ENCODE measurements at regions not wholly inside any gene's neighbourhood (a gene's known extent, or its start where the extent isn't known, plus 50 kb on each side); places are given as distances from the start of the nearest gene placed in this dataset.

DNA sequence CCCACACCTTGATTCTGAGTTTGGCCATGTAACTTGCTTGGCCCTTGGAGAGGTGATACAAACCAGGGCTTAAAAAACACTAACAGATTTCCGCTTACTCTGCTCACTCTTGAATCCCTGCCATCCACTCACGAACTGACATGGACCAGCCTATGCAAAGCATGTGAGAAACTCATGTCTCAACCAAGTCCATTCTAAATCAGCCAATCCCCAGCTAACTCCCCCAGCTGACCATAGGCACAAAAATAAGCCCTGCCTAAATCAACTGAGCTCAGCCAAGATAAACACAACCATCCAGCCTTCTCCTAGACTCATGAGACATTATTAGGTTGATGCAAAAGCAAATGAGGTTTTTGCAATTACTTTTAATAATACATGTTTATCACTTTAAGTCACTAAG, 353.9 kb upstream of the TBX3 start:
- DNase-seq: no peak

DNA sequence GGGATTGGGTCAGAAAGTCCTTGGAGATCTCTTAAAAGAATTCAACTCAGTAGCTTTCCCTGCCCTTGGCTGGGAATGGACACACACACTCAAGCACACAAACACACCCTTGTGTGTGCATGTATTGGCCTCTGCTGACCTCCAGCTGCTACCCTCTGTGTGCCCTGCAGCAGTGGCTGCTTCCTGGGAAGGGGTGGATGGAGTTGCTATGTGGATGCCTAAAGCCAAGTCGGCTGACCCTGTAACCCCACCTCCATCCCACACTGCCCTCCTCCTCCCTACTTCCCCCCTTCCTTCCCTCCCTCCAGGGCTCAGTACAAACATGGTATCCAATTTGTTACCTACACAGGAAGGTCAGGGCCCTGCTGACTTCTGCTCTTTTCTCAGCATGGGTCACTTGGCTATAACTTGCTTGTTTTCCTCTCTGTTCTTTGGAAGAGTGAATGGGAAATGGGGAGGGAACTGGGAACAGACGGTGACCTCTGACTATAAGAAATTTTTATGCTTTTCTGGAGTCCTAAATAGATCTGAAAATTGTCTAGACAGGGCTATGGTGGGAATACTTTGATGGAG, 351.6 kb upstream of the TBX3 start:
- no peak for DNase-seq

DNA sequence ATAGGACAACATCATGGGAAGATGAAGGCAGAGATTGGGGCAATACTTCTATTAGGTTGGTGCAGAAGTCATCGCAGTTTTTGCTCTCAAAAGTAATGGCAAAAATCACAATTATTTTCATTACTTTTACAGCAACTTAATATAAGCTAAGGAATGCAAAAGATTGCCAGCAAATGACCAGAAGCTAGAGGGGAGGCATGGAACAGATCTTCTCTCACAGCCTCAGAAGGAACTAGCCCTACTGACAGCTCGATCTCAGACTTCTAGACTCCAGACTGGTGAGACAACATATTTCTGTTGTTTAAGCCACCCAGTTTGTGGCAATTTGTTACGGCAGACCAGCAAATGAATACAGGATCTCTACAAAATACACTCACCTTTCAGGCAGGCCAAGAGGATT, 348.5 kb upstream of the TBX3 start:
- no peak for DNase-seq

DNA sequence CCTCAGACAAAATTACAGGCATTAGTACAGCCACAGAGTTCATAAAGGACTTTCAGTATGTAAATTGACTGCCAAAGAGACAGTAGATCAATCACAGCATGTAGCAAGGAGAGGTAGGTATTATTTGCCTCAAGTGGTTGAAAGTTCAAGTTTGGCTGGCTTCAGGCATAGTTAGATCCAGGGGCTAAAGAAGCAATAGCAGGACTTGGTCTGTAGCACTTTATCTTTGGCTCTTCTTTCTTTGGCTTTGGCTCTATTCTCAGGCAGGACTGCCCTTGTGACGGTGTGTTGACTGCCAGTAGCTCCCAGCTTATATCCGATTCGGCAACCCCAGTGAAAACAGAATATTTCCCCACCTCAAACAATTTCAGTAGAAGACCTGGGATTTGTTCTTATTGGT, 346.0 kb upstream of the TBX3 start:
- DNase-seq: no peak

DNA sequence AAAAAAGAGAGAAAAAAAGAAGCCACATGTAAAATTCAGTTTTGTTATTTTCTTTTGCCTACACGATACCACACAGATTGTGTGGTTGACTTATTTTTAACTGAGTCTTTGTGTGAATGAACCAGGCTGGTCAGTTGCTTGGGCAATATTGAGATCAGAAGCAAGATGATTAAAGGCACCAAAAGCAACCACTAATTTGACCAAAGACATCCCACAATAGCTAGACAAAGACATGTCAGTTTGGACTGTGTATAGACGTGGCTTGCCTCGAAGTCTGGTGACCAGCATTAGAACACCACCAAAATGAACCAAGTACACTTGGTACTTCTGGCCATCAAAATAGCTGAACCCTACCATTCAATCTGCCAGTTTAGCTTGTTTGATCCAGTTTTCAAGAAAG, 340.6 kb upstream of the TBX3 start:
- no peak for DNase-seq

DNA sequence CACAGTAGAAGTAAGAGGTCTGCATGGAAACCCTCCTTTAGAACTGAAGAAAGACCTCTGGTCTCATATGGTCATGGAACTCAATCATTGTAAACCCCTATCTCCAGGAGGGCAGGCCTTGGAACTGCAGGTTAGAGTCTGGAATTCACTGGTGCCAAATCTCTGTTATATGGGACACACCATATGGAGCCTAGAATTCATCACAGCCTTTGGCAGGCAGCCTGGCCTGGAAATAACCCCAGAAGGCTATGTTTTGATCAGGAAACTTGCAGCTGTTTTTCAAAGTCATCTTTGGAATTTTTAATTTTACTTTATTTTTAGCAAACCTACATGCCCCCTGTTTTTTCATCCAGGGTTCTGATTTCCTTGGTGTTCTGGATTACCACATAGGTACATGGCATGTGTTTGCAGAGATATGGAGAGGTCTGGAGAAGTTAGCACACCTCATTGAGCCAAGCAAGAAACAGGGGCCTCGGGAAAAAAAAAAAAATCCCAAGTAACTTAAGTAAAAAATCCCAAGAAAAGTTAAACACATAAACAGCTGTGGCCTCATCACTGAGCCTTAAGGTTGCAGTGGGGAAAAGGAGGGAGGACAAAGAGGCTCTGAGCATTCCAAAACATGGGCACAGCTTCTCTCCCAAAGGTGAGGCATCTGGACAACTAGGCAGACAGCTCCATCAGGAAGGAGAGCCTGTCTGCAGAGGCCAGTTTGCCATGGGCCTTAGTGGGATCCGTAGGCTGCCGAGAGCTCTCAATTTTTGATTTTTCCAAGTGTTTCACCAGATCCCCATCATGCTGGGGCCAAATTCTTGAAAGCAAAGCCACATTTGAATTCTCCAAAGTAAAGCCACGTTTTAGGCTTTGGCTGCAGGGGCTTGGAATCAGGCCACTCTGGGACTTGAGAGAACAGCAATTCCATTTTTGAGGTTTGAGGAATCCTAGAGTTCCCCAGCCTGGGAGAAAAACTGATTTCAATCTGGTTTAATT, 339.6 kb upstream of the TBX3 start:
- no peak for DNase-seq

DNA sequence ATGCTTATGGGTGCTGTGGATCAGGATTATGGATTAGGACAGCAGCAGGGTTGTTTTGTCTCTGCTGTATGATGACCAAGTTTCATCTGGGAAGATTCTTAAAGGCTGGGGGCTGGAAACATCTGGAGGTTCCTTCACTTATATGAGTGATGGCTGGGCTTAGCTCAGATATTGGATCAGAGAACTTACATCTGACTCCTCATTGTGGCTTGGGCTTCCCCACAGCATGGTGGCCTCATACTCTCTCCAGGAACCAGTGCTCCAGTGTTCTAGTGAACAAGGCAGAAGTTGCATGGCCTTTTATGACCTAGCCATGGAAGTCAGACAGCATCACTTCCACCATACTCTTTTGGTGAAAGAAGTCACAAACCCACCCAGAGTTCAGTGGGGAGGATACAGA, 336.1 kb upstream of the TBX3 start:
- no peak for DNase-seq

DNA sequence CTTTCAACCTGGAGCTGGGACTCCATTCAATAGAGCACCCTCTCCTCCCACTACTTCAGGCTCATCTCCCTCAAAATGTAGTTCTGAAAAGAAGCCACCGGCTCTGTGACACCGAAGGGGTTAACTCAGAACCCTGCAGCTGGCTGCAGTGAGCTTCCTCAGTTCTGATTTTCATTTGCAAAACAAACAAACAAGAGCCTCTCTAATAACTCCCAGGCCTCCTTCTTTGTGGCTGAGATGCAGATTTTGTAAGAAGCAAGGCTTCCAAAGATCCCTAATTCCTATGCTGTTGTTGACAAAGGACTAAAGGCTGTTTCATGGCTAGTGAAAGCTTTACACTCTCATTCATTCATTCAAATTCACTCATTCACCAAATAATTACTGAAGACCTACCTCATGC, 333.4 kb upstream of the TBX3 start:
- no peak for DNase-seq

DNA sequence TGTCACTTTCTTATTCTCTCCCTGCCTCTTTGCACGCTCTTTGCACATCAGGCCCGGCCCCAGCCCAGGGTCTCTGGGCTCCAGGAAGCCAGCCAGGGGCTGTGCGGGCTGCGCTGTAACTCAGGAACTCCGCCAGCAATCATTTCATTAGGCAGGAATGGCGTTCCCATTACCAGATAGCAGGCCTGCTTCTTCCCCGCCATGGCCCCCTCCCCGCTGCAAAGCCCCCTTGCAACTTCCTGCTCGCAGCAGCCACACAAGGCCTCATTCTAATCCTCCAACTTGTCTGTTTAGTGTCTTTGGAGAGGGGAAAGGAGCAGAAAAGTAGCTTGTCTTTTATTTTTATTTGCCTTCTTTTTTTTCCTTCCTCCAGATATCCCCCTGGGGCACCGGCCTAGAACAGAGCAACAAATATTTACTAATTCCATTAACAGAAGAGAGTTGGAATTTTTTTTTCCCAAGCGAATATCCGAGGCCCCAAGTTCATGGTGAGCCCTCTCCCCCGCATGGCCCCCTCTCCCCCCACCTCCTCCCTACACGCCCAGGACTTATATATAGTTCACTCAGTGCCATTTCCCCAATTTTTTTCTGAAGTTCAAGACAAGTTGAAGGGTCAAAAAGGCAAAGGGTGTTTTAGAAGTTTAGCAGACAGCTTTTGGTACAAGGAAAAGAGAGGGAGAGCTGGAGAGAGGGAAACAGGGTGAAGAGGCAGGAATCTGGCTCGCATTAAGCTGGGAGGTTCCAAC, 329.4 kb upstream of the TBX3 start:
- no peak for DNase-seq

DNA sequence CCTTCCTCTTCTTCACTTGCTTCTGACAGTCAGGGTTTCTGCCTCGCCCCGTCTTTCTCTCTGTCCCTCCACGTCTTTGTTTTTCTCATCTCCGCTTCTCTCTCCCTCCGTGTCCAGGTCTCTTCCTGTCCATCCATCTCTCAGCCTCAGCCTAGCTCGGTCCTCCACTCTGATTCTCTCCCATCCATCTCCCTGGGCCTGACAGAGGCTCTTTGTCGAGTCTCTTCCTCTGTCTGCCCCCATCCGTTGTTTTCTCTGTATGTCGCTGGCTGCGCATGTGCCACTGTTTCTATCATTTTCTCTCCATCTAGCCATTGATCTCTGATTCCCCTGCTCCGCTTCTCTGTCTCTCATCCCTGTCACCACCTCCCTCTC, 328.9 kb upstream of the TBX3 start:
- no peak for DNase-seq

DNA sequence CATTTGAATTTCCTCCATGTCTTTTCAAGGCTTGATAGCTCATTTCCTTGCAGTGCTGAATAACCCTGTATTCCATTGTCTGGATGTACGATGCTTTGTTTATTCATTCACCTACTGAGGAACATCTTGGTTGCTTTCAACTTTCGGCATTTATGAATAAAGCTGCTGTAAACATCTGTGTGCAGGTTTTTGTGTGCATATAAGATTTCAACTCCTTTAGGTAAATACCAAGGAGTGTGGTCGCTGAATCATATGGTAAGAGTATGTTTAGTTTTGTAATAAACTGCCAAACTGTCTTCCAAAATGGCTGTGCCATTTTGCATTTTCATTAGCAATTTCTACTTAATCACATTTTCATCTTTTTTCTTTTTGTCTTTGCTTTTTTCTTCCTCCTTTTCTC, 327.7 kb upstream of the TBX3 start:
- DNase-seq: no peak

DNA sequence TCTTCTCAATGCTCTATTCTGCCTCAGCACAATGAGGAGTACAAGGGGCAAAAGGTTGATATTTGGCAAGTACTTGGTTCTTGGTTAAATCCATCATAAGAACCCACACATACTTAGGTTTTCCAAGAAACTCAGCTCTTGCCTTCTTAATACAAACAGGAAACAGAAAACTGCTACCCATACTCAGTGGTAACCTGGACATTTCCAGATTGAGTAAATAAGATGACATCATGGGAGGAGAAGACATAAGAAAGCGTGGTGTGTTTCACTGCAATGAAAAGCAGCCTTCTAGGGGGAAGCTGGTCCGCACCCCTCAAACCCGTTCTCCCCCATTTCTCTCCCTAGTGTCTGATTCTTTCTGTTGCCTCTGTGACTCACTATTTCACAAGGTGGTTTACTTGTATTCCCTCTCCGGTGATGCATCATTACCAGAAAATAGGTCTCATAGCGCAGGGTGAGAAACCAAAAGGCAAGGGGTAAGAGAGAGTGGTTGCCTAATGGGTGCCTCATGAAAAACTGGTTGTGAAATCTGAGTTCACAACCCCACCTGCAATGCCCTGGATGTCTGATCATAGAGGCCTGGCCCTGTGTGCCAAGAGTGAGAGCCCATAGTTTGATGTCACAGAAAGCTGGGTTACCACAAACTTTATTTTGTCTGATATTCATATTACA, 326.5 kb upstream of the TBX3 start:
- DNase-seq: no peak

DNA sequence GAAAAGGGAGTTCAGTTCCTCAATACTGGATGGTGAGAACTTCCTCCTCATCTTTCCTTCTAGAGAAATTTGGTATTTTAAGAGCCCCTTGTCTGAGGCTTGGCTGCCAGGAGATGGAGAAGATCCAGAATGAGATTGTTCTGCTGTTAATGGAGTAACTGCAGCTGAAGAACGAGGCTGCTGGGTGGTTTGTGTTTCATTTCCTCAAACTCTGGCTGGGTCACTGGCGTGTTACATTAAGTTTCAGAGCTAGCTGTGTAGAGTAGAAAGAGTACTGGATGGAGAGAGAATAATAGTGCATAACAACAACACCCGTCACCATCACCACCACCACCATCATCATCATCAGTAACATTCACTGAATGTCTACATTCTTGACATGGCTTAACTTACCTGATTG, 325.0 kb upstream of the TBX3 start:
- no peak for DNase-seq

DNA sequence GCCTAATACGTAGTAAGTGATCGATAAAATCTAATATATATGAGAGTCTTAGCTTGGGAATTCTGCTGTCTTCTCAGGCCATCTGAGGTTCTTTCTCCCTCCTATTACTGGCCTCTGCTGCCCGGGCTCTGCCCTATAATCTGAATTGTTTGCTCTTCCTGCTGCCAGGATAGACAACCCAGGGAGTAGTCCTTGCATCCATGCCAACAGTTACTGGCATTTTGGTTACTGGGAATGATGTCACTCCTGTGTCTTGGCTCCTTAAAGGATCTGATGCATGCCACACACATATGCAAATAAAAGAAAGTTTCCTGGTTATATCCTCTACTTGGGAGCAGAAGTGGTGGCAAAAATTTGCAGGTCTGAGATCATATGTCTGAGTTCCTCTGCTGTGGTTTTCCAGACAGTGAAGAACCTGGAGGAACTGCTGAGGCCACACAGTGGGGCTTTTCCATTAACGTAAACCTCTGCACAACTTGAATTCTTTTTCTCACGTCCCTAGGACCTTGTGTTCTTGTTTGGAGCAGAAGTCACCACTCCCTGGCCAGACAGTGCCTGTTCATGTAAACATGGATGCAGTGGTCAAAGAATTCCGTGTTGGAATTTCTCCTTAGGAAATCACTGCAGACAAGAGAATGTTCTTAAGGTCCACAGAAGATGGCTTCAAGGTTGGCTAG, 320.6 kb upstream of the TBX3 start:
- no peak for DNase-seq

DNA sequence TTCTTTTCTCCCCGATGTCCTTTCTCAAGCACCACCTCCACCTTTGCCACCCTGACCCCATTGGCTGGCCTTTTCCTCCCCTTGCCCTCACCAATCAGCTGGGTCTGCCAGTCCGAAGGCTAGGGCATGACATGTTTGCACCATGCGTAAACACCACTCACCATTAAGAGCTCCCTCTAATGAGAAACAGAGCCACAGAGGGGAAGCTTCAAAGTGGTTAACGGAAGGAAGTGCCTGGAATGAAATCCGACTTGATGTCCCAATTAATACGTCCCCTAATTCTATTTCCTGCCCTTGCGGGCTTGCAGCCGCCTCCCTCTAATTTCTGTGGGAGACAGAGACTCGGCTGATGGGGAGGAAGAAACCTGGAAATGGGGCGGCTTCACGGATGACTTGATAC, 318.5 kb upstream of the TBX3 start:
- no peak for DNase-seq

DNA sequence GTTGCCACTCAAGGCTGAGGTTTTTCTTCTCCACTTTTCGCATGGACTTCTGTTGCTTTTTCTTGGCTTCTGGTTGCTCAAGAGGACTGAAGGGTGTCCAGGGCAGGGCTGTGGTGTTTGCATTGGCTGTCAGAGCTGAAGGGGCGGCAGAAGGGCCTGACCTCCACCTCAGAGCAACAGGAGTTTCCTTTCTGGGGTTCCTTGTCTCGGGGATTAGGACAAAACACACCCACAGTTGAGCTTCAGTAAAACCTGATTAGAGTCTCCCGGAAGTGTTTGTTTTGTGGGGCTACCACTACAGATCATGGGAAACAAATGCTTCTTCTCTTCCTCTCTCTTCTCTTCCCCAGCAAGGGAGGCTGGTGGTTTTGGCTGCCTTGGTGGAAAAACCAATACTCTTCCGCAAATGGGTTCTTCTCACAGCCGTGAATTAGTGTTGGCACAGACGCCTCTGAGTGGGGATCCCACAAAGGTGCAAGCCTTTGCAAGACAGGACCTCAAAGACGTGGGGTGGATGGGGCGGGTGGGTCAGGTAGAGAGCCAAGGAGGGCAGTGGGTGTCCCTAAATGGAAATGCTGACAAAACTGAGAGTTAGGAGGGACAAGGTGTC, 317.7 kb upstream of the TBX3 start:
- DNase-seq: no peak

DNA sequence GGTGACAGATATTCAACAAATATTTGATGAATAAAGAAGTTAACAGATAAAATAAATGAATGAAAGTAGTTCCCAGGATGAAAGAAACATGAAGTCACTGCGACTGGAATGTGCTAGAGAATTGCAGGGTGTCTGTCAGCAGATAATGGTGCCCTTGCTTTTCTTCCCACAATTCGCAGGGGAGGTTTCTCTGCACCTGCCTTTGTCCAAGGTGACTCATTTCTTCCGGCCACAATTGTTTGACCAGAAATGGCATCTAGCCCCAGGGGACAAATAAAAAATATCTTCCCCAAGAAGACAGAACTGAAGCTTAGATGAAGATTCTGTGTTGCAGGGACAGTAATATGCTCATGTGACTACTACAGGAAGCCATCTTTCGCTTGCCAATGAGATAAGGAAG, 316.1 kb upstream of the TBX3 start:
- DNase-seq: no peak

DNA sequence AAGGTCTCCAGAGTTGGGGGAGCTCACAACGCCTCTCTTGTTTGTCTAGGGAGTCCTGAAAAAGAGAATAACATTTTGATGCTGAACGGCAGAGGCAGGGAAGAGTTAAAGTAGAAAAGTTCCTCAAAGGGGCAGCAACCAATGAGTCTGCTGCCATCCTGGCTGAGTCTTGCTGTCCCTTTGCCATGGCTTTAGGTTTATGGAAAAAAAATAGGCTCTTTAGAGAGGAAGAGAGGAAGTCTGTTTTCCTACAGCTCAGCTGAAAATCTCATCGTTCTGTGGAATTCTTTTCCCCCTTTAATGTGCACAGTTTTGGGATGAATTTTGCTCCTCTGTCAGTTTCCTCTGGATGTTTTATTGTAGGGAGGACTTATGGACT, 314.8 kb upstream of the TBX3 start:
- DNase-seq: no peak

DNA sequence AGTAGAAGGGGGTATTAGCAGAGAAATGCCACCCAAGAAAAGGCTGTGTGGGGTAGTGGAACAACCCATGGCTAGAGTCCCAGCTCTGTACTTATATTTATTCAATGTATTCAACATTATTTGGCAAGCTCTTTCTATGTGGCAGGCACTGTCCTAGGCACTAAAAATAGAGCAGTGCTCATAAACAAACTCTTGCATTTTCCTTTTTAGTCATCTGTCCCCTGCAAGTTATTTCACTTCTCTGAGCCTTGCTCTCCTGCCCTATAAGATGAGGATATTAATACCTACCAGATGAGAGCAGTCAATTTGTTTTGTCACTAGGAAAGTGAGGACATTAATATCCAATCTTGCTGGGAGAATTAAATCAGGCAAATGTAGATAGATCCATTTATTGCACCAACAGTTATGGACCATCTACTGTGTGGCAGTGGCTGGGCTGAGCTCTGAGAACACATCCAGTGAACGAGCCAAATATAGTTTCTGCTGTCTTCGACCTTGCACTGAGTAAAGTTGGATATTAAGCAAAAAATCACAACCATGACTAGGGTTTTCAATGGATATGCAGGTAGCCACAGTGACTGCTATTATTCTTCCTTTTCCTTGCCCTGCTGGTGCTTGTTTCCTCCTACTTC, 314.3 kb upstream of the TBX3 start:
- no peak for DNase-seq

DNA sequence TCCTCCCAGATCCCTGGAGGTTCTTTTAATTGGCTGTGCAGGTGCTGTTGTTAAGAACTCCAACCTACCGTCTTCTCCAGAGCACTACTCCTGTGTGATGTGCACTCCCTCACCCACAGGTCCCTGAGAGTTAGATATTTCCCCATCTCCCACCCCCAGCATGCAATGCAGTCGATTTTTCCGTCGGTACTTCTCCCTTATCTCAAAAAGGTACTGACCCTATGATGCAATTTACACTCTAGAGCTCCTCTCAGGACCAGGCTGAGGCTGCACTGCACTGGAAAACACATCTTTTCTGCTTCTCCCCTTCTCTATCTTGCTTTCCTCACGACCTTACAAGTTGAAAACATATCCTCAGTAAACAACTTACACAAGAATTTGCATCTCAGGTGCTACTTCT, 312.4 kb upstream of the TBX3 start:
- DNase-seq: no peak

DNA sequence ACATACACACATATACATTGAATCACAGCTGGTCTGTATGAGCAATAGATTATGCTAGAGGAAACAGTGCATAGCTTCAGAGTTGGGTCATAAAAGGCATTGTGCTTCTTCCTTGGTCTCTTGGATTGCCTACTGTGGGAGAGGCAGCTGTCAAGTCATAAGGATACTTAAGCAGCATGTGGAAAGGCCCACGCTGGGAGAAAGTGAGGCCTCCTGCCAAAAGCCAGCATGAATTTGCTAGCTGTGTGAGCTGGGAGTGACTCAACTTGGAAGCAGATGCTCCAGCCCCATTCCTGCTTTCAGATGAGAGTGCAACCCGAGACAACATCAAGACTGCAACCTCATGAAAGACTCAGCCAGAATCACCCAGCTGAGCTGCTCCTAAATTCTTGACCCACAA, 311.9 kb upstream of the TBX3 start:
- no peak for DNase-seq

DNA sequence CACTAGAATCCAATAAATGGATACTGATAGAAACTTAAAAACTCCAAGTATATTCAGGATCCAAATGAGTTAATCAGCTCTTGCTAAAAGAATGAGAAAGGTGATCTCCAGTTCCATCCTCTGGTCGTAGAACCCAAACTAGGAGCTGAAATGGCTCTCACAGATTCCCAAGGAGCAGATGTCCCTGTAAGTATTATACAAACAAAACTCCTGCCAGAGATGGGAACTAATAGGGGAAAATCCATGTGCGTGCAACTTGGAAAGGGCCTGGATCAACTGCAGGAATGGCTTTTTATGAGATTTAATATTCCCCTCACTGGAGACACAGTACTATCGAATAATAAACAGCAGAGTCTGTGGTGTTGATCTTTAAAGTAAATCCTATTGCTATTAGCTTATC, 309.2 kb upstream of the TBX3 start:
- DNase-seq: no peak

Data from kidney glomerular epithelial cell (primary cell).